ENCODE measurements at regions not wholly inside any gene's neighbourhood (a gene's known extent, or its start where the extent isn't known, plus 50 kb on each side); places are given as distances from the start of the nearest gene placed in this dataset.
A peak's percentile ranks its signal among the peaks of the same experiment; 100 is the strongest.

DNA sequence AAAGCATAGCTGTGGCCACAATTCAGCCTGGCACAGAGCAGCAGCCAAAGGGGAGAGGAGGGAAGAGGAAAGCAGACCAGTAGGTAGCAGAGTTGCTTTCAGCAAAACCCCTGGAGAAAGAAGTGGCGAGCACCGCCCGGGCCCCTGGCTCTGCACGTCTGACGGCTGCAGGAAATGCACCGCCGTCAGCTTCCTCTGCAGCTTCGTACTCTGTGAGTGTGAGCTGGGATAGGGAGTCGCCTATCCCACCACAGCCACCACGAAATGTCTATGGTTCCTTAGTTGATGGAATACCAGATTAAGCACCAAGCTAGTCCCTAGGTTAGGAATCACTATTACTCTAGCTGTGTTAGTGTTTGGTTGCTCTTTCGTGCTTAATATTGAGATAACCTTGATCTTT lies 79.9 kb upstream of the NAA20 start:
- peak overlapping the region in 1 of 2 donors; percentile 16 for H3K4me3 ChIP-seq
- DNase-seq (ENCODE audit: low spot score): no peak
- peaks cover 0 to 72% of the 10 kb centered on the region in 2 donors for H3K4me1 ChIP-seq
- H3K36me3 ChIP-seq: peaks cover 28% of the 10 kb centered on the region
- TF ChIP-seq, protein P1, sequence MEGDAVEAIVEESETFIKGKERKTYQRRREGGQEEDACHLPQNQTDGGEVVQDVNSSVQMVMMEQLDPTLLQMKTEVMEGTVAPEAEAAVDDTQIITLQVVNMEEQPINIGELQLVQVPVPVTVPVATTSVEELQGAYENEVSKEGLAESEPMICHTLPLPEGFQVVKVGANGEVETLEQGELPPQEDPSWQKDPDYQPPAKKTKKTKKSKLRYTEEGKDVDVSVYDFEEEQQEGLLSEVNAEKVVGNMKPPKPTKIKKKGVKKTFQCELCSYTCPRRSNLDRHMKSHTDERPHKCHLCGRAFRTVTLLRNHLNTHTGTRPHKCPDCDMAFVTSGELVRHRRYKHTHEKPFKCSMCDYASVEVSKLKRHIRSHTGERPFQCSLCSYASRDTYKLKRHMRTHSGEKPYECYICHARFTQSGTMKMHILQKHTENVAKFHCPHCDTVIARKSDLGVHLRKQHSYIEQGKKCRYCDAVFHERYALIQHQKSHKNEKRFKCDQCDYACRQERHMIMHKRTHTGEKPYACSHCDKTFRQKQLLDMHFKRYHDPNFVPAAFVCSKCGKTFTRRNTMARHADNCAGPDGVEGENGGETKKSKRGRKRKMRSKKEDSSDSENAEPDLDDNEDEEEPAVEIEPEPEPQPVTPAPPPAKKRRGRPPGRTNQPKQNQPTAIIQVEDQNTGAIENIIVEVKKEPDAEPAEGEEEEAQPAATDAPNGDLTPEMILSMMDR (IDR thresholded peaks at IDR 0.05): no peak
- H3K9me3 ChIP-seq: no peaks in the 10 kb centered on the region
- H3K27me3 ChIP-seq: no peaks in the 10 kb centered on the region
- H3K27ac ChIP-seq: peak overlapping the region; percentile 28 to 62

DNA sequence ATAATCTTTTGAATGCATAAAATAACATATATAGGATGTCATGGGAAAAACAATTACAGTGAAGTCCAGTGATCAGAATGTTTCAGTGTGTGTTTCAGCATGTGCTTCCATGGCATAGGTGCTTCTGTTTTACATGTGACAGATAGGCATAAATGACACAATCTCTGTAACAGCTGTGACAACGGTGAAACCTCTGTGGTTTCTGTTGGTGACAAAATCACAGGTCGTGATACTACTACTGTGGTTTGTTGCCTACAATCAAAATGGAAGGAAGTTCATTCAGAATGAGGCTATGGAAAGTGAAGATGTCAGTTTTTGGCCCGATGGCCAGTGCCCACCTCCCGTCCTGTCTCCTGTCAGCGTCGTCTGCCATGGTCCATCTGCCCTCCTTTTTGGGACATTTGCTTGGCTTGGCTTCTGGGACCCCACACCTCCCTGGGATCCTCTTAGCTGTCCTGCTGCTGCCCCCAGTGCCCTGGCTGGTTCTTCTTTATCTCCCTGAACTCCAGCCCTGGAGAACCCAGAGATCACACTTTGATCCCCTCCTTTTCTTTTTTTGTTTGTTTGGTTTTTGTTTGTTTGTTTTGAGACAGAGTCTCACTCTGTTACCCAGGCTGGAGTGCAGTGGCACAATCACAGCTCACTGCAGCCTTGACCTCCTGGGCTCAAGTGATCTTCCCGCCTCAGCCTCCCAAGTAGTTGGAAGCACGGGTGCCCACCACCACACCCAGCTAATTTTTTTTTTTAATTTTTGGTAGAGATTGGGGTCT lies 79.3 kb upstream of the NAA20 start:
- H3K27me3 ChIP-seq: no peaks in the 10 kb centered on the region
- H3K4me1 ChIP-seq: peaks cover 0 to 72% of the 10 kb centered on the region in 2 donors
- no peak for DNase-seq (ENCODE audit: low spot score)
- peaks cover 28% of the 10 kb centered on the region for H3K36me3 ChIP-seq
- peak overlapping the region; percentile 28 to 62 for H3K27ac ChIP-seq
- H3K9me3 ChIP-seq: no peaks in the 10 kb centered on the region
- TF ChIP-seq, protein P1 (IDR thresholded peaks at IDR 0.05): no peak
- no peak overlapping the region for H3K4me3 ChIP-seq

DNA sequence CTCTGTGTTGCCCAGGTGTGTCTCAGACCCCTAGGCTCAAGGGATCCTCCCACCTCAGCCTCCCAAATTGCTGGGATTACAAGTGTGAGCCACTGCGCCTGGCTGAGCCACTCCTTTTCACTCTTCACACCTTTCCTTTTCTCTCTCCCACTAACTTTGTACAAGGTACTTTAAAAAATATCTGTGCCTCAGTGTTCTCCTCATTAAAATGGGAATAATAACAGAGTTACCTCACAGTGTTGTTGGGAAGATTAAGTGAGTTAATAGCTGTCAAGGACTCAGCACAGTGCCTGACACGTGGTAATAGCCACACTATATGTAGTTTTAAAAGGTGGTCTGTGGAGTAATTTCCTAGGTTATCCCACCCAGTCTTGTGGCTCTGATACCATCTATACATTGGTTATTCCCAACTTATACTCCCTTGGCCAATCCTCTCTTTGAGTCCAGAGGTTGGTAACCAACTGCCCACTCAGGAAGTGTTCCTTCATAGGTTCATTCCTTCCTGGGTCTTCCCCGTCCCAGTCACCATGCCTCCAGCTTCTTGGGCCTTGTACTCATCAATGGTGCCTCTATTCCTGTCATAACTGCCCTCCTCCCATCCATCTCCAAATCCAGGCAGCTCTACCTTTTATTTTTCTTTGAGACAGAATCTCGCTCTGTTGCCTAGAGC lies 78.6 kb upstream of the NAA20 start:
- H3K36me3 ChIP-seq: peaks cover 28% of the 10 kb centered on the region
- TF ChIP-seq, protein P1 (IDR thresholded peaks at IDR 0.05): no peak
- H3K27ac ChIP-seq: peak overlapping the region in 1 of 2 donors; percentile 28
- H3K9me3 ChIP-seq: no peaks in the 10 kb centered on the region
- no peaks in the 10 kb centered on the region for H3K27me3 ChIP-seq
- no peak for DNase-seq (ENCODE audit: low spot score)
- H3K4me3 ChIP-seq: no peak overlapping the region
- peaks cover 0 to 72% of the 10 kb centered on the region in 2 donors for H3K4me1 ChIP-seq

DNA sequence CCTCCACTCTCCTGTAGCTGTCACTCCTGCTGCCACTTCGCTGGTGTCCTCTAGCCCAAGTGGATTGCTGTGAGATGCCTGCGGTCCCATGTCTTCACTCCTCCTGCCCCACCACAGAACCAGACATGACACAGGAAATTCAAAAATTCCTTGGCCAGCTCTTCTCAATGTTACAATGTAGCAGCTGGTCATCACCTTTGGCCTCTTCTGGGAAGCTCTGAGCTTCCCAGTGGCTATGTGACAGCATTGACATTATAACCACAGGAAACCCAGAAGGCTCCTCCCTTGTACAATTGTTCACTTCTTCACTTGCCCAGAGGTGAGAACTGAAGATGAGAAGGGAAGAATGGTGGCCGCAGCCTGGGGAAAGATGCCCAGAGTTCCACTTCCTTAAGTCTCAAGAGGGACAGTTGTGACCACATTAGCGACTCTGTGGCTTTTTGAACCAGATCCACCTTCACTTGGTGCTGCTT lies 76.1 kb upstream of the NAA20 start:
- peaks cover 28% of the 10 kb centered on the region for H3K36me3 ChIP-seq
- H3K9me3 ChIP-seq: no peaks in the 10 kb centered on the region
- TF ChIP-seq, protein P1 (IDR thresholded peaks at IDR 0.05): no peak
- no peaks in the 10 kb centered on the region for H3K27me3 ChIP-seq
- no peak overlapping the region for H3K4me3 ChIP-seq
- no peak for DNase-seq (ENCODE audit: low spot score)
- H3K27ac ChIP-seq: peak overlapping the region in 1 of 2 donors; percentile 38
- peaks cover 0 to 74% of the 10 kb centered on the region in 2 donors for H3K4me1 ChIP-seq

DNA sequence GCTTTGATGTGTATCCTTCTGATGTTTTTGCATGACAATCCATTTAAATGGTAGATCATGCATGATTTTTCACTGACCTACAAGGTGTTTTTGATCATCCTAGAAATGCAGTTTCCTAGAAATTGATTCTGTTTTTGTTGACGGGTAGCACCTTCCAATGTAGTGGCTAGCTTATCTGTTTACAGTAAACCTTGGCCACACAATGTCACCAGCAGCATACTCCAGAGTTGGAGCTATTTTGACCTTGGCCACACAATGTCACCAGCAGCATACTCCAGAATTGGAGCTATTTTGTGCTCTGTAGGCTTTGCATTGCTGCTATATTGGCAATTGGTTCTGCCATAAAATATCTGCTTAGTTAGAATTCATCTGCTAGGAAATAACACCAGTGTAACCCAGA lies 74.6 kb upstream of the NAA20 start:
- no peak for DNase-seq (ENCODE audit: low spot score)
- Histone ChIP-seq H3K9me3 (no peaks in the 10 kb centered on the region), H3K27me3 (no peaks in the 10 kb centered on the region), H3K36me3 (peaks cover 22% of the 10 kb centered on the region), H3K4me1 (peaks cover 0 to 70% of the 10 kb centered on the region in 2 donors), H3K27ac (peak overlapping the region; percentile 38 to 42), H3K4me3 (no peak overlapping the region)
- TF ChIP-seq, protein P1 (IDR thresholded peaks at IDR 0.05): no peak
